C4-2B (cell line): ENCODE measurements at regions not wholly inside any gene's neighbourhood (a gene's known extent, or its start where the extent isn't known, plus 50 kb on each side); places are given as distances from the start of the nearest gene placed in this dataset.
"Not testable (repeated sequence)": the region's sequence is repeated elsewhere in the genome, so short reads cannot be mapped to it uniquely, and the experiment has no call there.

Source experiments
- H3K27ac ChIP-seq: fragments of 450-650 bp; 2 replicates; pipeline ENCODE4 v1.5.1; 2017
- CTCF ChIP-seq: fragments of 450-650 bp; conservative IDR thresholded peaks from 2 replicates; pipeline ENCODE4 v1.5.1; 2017; ENCODE audit warnings: mild to moderate bottlenecking
- ZFX ChIP-seq: fragments of 450-650 bp; IDR thresholded peaks from 2 replicates; pipeline ENCODE4 v1.6.1; 2017

DNA sequence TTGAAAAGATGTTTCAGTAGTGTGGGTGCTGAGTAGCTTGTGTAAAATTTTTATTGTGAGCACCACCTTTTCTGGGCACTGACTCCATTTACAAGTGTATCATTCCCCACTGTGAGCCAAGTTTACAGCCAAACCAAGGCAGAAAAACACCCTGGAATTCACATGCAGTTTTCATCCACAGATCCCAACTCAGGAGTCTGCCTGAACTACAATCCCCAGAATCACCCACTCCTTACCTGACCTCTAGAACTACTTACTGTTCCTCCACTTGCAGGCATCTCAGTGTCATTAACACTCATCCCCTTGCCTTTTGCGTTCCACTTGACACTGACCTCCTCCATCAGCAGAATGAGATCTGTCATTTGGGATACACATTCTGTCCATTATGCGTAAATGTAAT, 2042.6 kb upstream of the CDH6 start:
- H3K27ac ChIP-seq, result no peak overlapping the region
- TF ChIP-seq CTCF (no peak), ZFX (no peak)

- TF ChIP-seq ZFX, result no peak
- no peak overlapping the region for H3K27ac ChIP-seq
Observed at GRCh38 chr5:29148581-29148980, 2044.9 kb upstream of the CDH6 start.

GRCh38 chr5:29148073-29148472, 2045.4 kb upstream of the CDH6 start:
- TF ChIP-seq CTCF, result no peak
- TF ChIP-seq ZFX, result no peak
- no peak overlapping the region for H3K27ac ChIP-seq

- H3K27ac ChIP-seq, result no peak overlapping the region
- TF ChIP-seq CTCF, result no peak
- TF ChIP-seq ZFX, result no peak
Observed at GRCh38 chr5:29143266-29143665, 2050.2 kb upstream of the CDH6 start.

- TF ChIP-seq CTCF (no peak), ZFX (no peak)
- H3K27ac ChIP-seq, result no peak overlapping the region
Observed at GRCh38 chr5:29134418-29134817, 2059.1 kb upstream of the CDH6 start.

DNA sequence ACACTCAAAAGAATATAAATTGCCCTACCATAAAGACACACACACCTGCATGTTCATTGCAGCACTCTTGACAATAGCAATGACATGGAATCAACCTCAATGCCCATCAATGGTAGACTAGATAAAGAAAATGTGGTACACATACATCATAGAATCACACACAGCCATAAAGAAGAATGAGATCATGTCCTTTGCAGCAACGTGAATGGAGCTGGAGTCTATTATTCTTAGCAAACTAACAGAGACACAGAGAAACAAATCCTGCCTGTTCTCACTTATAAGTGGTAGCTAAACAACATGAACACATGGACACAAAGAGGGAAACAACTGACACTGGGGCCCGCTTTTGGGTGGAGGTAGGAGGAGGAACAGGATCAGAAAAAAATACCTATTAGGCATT, 2062.2 kb upstream of the CDH6 start:
- H3K27ac ChIP-seq, result no peak overlapping the region
- no peak for TF ChIP-seq ZFX
- no peak for TF ChIP-seq CTCF

DNA sequence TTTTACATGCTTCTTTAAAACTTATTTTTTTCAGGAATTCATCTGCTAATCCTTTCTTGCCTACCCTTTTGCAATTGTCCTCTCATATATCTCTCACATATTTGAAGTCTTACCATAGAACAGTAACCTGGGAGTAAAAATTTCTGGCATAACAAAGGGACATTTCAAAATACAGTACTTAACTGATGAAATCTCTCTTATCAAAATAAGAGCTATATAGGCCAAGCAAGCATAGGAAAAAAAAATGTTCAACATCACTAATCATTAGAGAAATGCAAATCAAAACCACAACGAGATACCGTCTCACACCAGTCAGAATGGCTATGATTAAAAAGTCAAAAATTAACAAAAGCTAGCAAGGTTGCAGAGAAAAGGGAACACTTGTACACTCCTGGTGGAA, 2062.7 kb upstream of the CDH6 start:
- no peak overlapping the region for H3K27ac ChIP-seq
- TF ChIP-seq CTCF (no peak), ZFX (no peak)

DNA sequence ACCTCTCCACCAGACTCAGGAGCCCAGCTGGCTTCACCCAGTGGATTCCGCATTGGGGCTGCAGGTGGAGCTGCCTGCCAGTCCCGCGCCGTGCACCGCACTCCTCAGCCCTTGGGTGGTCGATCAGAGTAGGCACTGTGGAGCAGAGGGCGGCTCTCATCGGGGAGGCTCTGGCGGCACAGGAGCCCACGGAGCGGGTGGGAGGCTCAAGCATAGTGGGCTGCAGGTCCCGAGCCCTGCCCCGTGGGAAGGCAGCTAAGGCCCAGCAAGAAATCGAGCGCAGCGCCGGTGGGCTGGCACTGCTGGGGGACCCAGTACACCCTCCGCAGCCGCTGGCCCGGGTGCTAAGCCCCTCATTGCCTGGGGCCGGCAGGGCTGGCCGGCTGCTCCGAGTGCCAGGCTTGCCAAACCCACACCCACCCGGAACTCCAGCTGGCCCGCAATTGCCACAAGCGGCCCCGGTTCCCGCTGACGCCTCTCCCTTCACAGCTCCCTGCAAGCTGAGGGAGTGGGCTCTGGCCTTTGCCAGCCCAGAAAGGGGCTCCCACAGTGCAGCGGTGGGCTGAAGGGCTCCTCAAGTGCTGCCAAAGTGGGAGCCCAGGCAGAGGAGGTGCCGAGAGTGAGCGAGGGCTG, 2065.8 kb upstream of the CDH6 start:
- not testable (repeated sequence) for H3K27ac ChIP-seq

DNA sequence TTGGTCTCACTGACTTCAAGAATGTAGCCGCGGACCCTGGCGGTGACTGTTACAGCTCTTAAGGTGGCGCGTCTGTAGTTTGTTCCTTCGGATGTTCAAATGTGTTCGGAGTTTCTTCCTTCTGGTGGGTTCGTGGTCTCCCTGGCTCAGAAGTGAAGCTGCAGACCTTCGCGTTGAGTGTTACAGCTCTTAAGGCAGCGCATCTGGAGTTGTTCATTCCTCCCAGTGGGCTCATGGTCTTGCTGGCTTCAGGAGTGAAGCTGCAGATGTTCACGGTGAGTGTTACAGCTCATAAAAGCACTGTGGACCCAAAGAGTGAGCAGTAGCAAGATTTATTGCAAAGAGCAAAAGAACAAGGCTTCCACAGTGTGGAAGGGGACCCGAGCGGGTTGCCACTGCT, 2067.0 kb upstream of the CDH6 start:
- not testable (repeated sequence) for H3K27ac ChIP-seq
